Spinal cord (tissue), 9 donors: ENCODE measurements at regions not wholly inside any gene's neighbourhood (a gene's known extent, or its start where the extent isn't known, plus 50 kb on each side); places are given as distances from the start of the nearest gene placed in this dataset.
"Not testable (repeated sequence)": the region's sequence is repeated elsewhere in the genome, so short reads cannot be mapped to it uniquely, and the experiment has no call there.

Experiments
- DNase-seq, 6 donors: peaks; one replicate each; pipeline versions ENCODE4 v3.0.0 to v3.0.0-alpha.2; 2013 to 2015; ENCODE audit warnings: low spot score in 6 of 6, low read depth in 4 of 6
- H3K27ac ChIP-seq: one replicate; pipeline ENCODE4 v1.5.1; 2013; ENCODE audit warnings: low read depth, low read length, control low read depth
- H3K27me3 ChIP-seq: one replicate; pipeline ENCODE4 v1.6.1; 2013; ENCODE audit warnings: low read length; ENCODE audit not compliant: control insufficient read depth, insufficient read depth
- H3K36me3 ChIP-seq: one replicate; pipeline ENCODE4 v1.6.1; 2013; ENCODE audit warnings: low read length; ENCODE audit not compliant: control insufficient read depth, insufficient read depth
- H3K4me1 ChIP-seq: one replicate; pipeline ENCODE4 v1.6.1; 2013; ENCODE audit warnings: low read length; ENCODE audit not compliant: control insufficient read depth, insufficient read depth
- H3K4me3 ChIP-seq: one replicate; pipeline ENCODE4 v1.5.1; 2013; ENCODE audit warnings: low read depth, low read length, control low read depth
- H3K9me3 ChIP-seq: one replicate; pipeline ENCODE4 v1.6.1; 2013; ENCODE audit warnings: low read length; ENCODE audit not compliant: control insufficient read depth, insufficient read depth
- WGBS: methylation state at CpG from one replicate; pipeline ENCODE4 v1.1.5; 2013; ENCODE audit warnings: missing lambda C conversion rate; ENCODE audit not compliant: insufficient coverage; 5-methylcytosine and 5-hydroxymethylcytosine counted together
- donor health status: healthy.

DNA sequence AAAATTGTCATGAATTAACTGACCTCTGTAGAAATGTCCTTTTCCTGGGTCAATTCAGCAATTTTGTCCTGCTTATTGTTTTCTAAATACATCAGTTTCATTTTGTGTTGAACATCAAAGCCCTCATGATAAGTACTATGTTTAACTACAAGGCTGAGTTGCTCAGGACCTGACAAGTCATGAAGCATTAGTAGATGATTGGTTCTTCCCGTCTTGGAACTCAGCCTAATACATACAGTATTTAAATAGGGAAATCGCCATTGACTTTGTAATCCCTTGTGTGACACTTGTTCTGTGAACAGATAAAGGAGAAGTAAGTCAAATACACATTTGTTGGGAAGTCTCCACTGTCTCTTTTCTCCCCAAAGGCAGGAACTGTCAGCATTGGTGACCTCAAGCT is 109.6 kb upstream of the POMZP3 start:
- no CpG with 5 or more reads among the region's 2 CpGs for WGBS
- not testable (repeated sequence) for H3K4me3 ChIP-seq, DNase-seq, H3K9me3 ChIP-seq, H3K27ac ChIP-seq, H3K27me3 ChIP-seq, H3K4me1 ChIP-seq, H3K36me3 ChIP-seq

DNA sequence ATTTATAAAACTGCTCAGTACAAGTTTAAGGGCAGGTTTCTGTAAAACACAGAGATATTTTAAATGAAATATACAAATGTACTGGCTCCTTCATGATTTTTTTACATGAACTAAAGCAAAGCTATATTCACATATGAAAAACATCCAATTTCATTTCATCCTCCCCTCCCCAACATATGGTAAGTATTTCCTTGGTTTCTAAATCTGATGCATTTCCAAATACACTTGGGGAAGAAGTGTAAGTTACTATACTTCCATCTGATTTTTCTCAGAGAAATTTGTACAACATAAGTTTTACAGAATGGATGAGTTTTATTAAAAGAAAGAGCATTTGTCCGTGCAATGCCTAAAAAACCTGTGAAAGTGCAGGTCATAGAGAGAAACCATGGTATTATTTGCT is 109.0 kb upstream of the POMZP3 start:
- not testable (repeated sequence) for H3K27ac ChIP-seq, H3K27me3 ChIP-seq, H3K36me3 ChIP-seq, H3K4me1 ChIP-seq, H3K4me3 ChIP-seq, H3K9me3 ChIP-seq
- peak in 1 of 6 donors; percentile 73 for DNase-seq
- no CpG with 5 or more reads among the region's 1 CpG for WGBS

DNA sequence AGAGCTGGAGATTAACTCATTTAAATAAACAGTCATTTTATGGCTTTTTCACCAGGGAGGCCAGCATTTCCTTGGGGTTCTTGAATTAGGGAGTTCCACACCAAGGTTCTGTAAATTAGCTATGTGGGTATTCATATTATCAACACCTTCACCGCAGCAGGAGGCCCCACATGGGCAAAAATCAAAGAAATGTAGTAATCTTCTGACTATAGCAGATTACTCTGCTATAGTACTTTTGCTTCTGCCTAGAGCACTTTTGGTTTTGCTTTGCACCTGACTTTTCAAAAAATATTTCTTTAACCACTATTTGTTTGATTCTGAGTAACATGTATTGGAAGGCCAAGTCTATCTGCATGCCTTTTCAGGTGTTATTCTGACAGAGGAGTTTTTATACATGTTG is 108.6 kb upstream of the POMZP3 start:
- no CpG with 5 or more reads among the region's 1 CpG for WGBS
- not testable (repeated sequence) for H3K27ac ChIP-seq, H3K27me3 ChIP-seq, DNase-seq, H3K36me3 ChIP-seq, H3K4me3 ChIP-seq, H3K9me3 ChIP-seq, H3K4me1 ChIP-seq

DNA sequence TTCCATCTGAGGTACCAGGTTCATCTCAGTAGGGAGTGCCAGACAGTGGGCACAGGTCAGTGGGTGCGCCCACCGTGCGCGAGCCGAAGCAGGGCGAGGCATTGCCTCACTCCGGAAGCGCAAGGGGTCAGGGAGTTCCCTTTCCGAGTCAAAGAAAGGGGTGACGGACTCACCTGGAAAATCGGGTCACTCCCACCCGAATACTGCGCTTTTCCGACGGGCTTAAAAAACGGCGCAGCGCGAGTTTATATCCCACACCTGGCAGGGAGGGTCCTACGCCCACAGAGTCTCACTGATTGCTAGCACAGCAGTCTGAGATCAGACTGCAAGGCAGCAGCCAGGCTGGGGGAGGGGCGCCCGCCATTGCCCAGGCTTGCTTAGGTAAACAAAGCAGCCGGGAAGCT is 101.5 kb upstream of the POMZP3 start:
- not testable (repeated sequence) for H3K27ac ChIP-seq, H3K9me3 ChIP-seq, H3K4me3 ChIP-seq, H3K4me1 ChIP-seq, H3K36me3 ChIP-seq, DNase-seq, H3K27me3 ChIP-seq
- 91% methylated on average over 15 of the region's 23 CpGs for WGBS

DNA sequence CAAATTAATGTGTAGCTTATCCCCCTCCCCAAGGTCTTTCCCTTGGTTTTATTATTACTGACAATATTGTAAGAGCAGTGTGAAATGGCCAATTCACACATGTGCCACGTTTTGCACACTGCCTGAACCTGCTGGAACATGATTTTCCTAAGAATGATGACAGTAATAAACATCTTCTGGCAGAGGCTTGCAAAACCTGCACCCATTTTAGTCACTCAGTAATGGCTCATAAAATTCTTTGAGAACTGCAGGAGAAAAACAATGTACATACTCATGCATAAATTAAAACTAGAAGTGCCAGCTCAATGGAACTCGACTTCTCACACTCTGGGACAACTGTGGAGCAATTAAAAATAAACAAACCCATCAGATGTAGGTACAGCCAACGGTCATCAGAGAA is 96.8 kb upstream of the POMZP3 start:
- H3K4me3 ChIP-seq, H3K4me1 ChIP-seq, H3K27ac ChIP-seq, DNase-seq, H3K27me3 ChIP-seq, H3K9me3 ChIP-seq, H3K36me3 ChIP-seq: not testable (repeated sequence)
- no CpG with 5 or more reads among the region's 3 CpGs for WGBS

DNA sequence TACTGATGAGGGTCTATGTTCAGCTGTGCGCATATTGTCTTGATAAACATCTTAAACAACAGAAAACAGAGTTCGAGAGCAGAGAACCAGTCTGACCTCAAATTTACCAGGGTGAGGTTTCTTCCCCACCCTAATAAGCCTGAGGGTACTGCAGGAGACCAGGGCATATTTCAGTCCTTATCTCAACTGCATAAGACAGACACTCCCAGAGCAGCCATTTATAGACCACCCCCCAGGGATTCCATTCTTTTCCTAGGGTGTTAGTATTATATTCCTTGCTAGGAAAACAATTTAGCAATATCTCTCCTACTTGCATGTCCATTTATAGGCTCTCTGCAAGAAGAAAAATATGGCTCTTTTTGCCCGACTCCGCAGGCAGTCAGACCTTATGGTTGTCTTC is 89.5 kb upstream of the POMZP3 start:
- not testable (repeated sequence) for H3K4me1 ChIP-seq, H3K36me3 ChIP-seq, H3K4me3 ChIP-seq, DNase-seq, H3K27ac ChIP-seq, H3K27me3 ChIP-seq, H3K9me3 ChIP-seq
- no CpG with 5 or more reads among the region's 4 CpGs for WGBS

DNA sequence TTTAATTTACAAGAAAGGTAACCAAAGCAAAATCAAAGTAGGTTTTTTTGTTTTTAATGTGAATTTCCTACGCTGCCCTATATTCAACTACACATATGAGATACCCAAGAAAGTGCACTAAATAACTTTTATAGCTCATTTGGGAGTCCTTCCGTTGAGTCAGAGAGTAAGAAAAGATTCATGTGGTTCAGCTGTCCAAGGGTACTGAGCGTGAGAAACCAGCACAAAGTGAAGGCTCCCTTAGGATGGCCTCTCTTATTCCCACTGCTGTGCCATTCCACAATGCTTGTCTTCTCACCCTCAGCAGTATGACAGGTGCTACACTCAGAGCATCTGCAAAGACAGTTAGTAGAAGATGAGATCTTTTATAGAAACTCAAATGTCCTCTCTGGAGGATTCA is 85.8 kb upstream of the POMZP3 start:
- H3K9me3 ChIP-seq, H3K27ac ChIP-seq, H3K4me1 ChIP-seq, H3K36me3 ChIP-seq, H3K27me3 ChIP-seq, H3K4me3 ChIP-seq: not testable (repeated sequence)
- peak in 1 of 6 donors; percentile 43 for DNase-seq
- WGBS, result 60% methylated on average over 2 of the region's 3 CpGs

DNA sequence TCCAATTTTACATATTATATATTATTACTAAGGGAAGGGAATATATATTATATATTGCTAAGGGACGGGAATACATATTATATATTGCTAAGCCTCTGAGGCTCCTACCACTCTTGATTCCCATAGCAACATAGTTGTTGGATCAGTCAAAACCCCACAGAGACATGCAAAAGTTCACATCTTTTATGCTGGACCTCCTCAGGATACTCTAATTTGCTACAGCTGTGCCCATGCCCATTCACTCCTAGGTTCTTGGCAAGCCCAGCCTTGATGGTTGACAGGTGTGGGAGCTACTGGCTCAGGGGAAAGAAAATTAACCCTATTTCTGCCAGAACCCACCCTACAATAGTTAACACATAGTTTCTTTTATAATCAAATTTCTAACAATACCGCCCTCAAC is 84.6 kb upstream of the POMZP3 start:
- no CpG with 5 or more reads among the region's 2 CpGs for WGBS
- not testable (repeated sequence) for H3K27me3 ChIP-seq, H3K36me3 ChIP-seq, H3K9me3 ChIP-seq, H3K27ac ChIP-seq, H3K4me3 ChIP-seq, H3K4me1 ChIP-seq
- peak in 1 of 6 donors; percentile 73 for DNase-seq

DNA sequence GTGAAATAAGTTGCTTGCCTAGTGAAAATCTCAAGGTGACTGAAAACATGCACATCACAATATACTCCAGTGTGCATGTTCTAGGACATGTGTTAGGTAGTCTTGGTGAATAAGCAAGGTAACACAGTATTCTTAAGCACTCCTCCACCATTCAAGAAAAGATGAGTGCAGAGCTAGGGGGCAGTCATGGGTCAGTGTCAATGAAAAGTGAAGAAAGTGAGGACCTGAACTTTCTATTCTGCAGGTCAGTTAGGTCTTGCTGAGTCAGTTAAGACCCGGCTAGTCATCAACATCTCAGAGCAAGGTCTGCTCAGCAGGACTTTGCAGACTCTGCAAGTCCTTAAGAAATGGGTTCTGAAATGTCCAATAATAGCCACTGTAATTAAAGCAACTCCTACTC is 82.6 kb upstream of the POMZP3 start:
- no CpG with 5 or more reads among the region's 1 CpG for WGBS

DNA sequence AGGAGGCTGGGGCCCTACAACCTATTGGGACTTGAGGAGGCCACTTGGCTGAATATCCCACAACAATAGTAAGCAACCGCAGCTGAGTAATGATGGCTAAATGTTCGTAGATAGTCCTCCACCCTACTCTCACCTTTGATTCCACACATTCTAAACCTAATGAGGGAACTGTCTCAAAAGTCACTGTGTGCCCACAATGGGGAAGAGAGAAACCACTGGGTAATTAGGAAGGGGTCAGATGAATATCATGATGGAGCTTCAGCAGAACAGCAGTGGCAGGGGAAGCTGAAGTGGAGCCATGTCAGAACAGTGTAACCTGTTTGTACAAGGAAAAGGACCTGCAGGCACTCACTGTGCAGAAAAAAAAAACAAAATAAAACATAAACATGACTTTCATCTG is 81.4 kb upstream of the POMZP3 start:
- H3K4me3 ChIP-seq, DNase-seq, H3K9me3 ChIP-seq, H3K4me1 ChIP-seq, H3K27me3 ChIP-seq, H3K27ac ChIP-seq, H3K36me3 ChIP-seq: not testable (repeated sequence)
- WGBS, result no CpG with 5 or more reads among the region's 2 CpGs

More for the DNA sequence above, 82.6 kb upstream of the POMZP3 start:
- H3K4me3 ChIP-seq, H3K27me3 ChIP-seq, H3K27ac ChIP-seq, DNase-seq, H3K9me3 ChIP-seq, H3K36me3 ChIP-seq, H3K4me1 ChIP-seq: not testable (repeated sequence)

DNA sequence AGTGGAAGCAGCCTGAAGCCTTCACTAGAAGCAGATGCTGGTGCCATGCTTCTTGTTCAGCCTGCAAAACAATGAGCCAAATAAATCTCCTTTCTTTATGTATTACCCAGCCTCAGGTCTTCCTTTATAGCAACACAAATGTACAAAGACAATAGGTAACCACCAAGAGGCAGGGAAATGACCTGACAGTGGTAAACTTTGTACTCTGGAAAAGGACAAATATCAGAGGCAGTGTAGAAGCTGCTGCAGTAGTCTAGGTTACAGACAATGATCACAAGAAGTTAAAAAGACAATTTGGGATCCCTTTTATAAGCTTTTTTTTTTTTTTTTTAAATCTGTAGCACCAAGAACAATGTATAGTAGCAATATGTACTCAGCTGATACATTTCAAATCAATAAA is 76.7 kb upstream of the POMZP3 start:
- DNase-seq, H3K27me3 ChIP-seq, H3K36me3 ChIP-seq, H3K27ac ChIP-seq, H3K9me3 ChIP-seq, H3K4me1 ChIP-seq, H3K4me3 ChIP-seq: not testable (repeated sequence)
